Activated CD4-positive, CD25-positive, alpha-beta regulatory T cell treated with anti-CD3 and anti-CD28 coated beads, Interleukin-2, amount 50 U/mL, for 16 hours (primary cell): ENCODE measurements at regions not wholly inside any gene's neighbourhood (a gene's known extent, or its start where the extent isn't known, plus 50 kb on each side); places are given as distances from the start of the nearest gene placed in this dataset.
A peak's percentile ranks its signal among the peaks of the same experiment; 100 is the strongest.
"Not testable (repeated sequence)": the region's sequence is repeated elsewhere in the genome, so short reads cannot be mapped to it uniquely, and the experiment has no call there.

Experiments used
- DNase-seq: peaks from one replicate; pipeline ENCODE4 v3.0.0-alpha.2; 2020; ENCODE audit warnings: low read depth, low spot score

- no peak for DNase-seq
Observed at GRCh38 chr2:8441371-8441770, 240.5 kb upstream of the ID2 start.

DNA sequence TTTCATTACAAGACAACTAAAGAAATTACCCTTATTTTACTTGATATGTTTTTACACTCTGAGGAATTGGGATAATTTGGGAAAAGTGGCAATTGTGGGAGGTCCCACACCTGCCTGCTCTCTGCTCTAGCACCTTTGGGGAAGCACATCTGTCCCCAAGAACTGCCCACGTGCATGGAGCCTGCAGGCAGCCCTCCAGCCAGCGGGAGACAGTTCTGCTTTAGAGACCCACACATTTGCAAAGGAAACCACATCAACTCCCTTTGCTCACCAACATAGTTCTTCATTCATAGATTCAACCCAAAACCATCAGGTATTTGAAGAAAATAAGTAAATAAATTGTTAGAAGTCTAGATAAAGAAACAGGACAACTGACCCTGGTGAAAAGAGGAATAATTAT lies 239.9 kb upstream of the ID2 start:
- no peak for DNase-seq

- no peak for DNase-seq
Observed at GRCh38 chr2:8442833-8443486, 238.9 kb upstream of the ID2 start.

GRCh38 chr2:8445580-8445979 lies 236.3 kb upstream of the ID2 start:
- DNase-seq: no peak

DNA sequence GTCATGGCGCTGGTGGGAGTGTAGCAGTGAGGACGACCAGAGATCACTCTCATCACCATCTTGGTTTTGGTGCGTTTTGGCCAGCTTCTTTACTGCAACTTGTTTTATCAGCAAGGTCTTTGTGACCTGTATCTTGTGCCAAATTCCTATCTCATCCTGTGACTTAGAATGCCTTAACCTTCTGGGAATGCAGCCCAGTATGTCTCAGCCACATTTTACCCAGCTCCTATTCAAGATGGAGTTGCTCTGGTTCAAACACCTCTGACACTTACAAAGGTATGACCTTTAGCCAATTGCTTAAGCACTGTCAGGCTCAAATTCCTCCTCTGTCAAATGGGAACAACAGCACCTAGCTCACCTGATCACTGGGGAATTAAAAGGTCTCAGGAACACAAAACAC lies 235.1 kb upstream of the ID2 start:
- DNase-seq: not testable (repeated sequence)

DNA sequence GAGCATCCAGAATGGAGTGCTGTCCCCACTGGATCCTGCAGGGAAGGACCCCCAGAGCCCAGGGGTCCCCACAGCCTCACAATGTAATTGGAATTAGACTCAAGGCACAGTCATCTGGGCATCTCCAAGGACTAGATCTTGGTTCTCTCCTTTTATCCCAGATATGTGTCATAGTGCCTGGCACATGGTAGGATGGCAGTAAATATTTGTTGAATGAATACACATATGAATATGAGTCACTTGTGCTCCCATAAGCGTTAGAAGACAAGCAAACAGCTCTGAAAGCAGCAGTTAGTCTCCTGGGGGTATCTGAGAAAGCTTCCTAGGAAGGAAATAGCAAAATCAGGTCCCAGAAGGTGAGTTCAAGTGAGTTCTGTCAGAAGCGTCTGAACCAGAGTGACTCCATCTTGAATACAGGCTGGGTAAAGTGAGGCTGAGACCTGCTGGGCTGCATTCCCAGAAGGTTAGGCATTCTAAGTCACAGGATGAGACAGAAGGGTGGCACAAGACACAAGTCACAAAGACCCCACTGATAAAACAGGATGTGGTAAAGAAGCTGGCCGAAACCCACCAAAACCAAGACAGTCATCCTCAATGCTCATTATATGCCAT lies 234.1 kb upstream of the ID2 start:
- no peak for DNase-seq

GRCh38 chr2:8448824-8449556 lies 232.9 kb upstream of the ID2 start:
- DNase-seq: no peak

GRCh38 chr2:8451273-8451672 lies 230.6 kb upstream of the ID2 start:
- DNase-seq: no peak

GRCh38 chr2:8452296-8452695 lies 229.6 kb upstream of the ID2 start:
- no peak for DNase-seq

DNA sequence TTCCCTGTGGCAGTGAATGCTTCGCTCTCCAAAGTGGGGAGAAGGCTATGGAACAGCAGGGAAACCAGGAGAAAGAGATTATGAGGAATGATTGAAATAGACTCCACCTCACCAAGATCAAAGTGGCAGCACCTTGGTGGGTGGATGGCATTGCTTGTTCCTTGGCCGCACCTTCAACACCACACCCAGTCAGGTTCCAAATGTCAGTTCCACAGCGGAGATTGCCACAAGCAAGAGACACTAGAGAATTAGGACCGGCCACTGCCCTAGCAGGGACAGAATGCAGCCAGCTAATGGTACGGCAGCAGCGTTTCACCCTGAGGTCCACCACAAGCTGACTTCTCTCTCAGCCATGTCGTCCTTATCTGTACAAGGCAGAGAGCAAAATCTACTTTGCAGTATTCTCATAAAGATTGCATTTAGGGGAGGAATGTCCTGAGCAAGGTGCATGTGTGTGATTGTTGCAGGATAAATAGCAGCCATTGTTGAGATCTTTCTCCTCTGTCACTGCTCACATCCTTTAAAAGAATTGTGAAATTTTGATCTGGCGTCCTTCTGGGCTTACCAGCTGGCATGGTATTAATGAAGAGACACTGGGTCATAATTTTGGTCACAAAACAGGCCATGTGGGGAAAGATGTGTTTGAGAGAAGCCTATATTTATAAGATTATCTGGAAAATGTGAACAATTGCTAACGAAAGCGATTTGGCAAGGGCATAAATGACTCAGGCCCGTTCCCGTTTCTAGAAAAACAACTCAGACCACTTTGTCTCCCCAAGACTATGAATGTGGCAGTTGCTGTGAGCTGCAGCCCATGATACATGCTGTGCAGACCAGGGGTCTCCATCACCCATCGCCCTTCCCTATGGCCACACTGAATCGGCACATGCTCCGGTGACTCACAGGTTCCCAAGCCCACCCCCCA lies 228.6 kb upstream of the ID2 start:
- no peak for DNase-seq

GRCh38 chr2:8453904-8454302 lies 228.0 kb upstream of the ID2 start:
- no peak for DNase-seq

DNA sequence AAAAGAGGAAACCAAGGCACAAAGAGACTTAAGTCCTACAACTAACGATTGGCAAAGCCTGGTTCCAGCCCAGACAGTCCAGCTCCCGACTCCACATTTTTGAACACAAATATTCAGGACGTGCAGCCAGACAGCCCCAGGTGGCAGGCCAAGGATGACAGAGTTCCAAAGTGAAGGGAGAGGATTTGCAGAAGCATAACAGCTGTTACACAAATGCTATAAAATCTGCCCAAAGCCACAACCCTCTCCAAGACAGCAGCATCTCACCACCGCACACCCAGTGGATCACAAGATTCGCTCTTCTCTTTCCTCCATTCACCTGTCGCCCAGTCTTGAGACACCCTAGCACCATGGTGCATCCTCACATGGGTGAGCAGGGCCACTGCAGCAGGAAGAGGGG lies 227.1 kb upstream of the ID2 start:
- DNase-seq: no peak

GRCh38 chr2:8455236-8456150 lies 226.4 kb upstream of the ID2 start:
- no peak for DNase-seq

DNA sequence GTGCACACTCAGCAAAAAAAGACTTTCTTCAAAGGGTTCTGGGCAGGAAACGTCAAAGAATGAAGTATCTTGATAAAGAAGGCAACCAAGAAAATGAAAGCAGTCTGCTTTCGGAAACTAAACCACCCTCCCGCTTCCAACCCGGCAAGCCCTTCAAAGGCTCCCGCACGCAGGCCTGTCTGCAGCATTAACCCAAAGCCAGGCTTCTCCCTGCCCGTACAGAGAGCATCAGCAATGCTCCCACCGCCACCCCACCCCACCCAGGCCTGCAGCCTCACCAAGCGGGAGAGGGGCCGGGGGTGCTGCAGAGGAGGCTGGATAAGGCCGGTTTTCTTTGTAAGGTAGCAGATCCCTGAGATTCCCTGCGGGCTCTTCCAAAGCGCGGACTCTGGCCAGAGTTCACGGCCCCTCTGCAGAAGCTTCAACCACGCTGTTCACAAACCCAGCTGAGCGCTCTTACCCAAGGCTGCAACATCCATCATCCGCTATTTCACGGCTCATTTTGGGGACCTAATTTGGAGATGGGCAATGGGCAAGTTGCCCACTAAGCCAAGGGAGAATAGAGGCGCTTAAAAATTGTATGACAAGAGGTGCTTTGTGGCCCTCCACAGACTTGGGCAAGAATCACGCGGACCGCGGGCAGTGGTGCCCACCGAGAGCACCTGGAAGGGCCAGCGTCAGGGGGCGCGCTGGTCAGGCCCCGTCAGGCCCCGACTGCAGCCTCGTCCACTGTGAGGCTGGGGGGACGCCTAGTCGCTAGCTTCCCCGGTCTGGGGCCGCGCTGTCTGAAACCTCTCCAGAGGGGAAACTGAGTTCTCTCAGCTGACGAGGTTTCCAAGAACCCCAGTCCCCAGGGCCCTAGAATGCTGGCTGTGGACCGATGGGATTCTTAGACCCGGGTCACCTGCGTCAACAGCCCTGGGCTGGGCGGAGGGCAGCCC lies 225.4 kb upstream of the ID2 start:
- DNase-seq: peak; percentile 21

GRCh38 chr2:8457092-8457481 lies 224.8 kb upstream of the ID2 start:
- DNase-seq: no peak

- no peak for DNase-seq
Observed at GRCh38 chr2:8457699-8458502, 224.0 kb upstream of the ID2 start.

DNA sequence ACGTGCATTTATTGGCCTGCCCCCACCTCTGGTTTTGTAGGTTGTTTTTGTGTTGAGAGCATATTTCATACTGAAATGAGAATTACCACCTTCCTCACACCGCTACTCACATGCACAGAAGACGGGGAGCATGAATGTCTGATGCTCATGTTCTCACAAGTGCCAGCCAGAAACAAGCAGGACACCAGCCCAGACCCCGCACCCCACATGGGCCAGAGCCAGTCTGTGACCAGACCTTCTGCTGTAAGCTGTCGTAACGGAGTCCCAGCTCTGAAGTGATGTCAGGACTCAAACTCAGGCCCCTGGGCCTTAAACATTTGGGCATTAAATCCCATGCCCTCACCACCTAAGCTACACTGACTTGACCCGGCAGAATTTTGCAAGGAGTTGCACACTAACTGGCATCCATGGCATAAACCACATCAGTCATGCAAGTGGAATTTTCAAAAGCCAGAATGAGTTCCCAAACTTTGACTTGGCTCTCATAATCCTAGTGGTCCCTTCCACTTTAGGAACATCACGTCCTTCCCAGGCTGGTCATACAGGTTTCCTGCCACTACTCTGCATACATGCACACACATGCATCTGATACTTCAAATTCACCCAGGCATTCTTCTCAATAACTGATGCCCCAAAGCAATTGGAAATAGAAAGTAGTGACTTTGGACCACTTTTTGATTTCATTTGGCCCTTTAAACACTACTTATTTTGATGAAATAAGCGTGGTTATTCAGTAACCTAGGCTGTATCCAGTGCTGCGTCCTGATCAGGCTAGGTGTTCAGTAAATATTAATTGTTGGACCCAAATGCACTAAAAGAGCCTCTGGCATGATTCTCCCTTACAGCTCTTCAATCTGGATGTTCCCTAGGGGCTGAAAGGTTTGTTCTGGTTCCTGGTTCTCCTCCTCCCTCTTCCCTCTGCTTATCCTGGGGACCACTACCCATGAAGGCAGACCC lies 223.1 kb upstream of the ID2 start:
- DNase-seq: no peak

DNA sequence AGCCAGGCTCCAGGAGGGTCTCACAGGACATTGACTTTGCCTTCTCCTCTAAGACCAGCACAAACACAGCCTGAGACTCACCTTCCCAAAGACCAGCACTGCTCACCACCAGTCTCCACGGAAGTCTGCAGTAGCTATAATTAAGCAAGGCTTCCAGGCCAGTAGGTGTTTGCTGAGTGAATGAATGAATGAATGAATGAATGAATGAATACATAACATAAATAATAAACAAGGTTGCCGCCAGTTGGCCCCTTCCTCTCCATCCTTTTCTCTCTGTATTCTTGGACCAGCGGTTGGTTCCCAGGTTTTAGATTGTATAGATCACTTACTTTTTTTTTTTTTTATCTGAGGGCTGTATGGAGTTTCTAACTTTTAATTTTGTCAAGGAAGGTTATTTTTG lies 222.4 kb upstream of the ID2 start:
- no peak for DNase-seq
